Lower leg skin (tissue), 4 donors: ENCODE measurements at regions not wholly inside any gene's neighbourhood (a gene's known extent, or its start where the extent isn't known, plus 50 kb on each side); places are given as distances from the start of the nearest gene placed in this dataset.

ENCODE experiments used
- DNase-seq, 2 donors: peaks; one replicate each; pipeline ENCODE4 v3.0.0-alpha.2; 2019; ENCODE audit warnings: low spot score in 2 of 2
- H3K4me3 ChIP-seq: fragments of 200-600 bp; sonication (generic); 2 replicates; pipeline ENCODE4 v1.5.1; 2017; ENCODE audit warnings: mild to moderate bottlenecking, low read depth; ENCODE audit not compliant: poor library complexity, severe bottlenecking
- CTCF ChIP-seq, 3 donors: fragments of 450-650 bp; IDR thresholded peaks; one replicate each; pipeline ENCODE4 v1.5.1; 2016; ENCODE audit warnings: antibody characterized with exemption in 3 of 3, mild to moderate bottlenecking in 3 of 3, moderate library complexity in 2 of 3
- POLR2A ChIP-seq, 2 donors: fragments of 450-650 bp; IDR thresholded peaks; one replicate each; pipeline ENCODE4 v1.6.1; 2016 to 2017; ENCODE audit warnings: antibody characterized with exemption in 2 of 2, mild to moderate bottlenecking in 1 of 2, moderate library complexity in 1 of 2
- WGBS, 2 donors: methylation state at CpG; one replicate each; pipeline ENCODE4 v1.1.5; 2018; 5-methylcytosine and 5-hydroxymethylcytosine counted together
- intact Hi-C: fragments of 100-400 bp; cut with DNase I; formaldehyde crosslinking; loops from one replicate; pipeline ENCODE4 v1.15.0; 2023; ENCODE audit warnings: low total_unique reads

- no peak overlapping the region for H3K4me3 ChIP-seq
- 55 to 63% methylated on average over 4 of the region's 4 CpGs for WGBS, 2 donors
- DNase-seq: no peak
- TF ChIP-seq POLR2A (IDR thresholded peaks at IDR 0.05): no peak
- intact Hi-C loops: no loop called here
These were observed 797.0 kb downstream of the TDRD15 start for GRCh38 chr2:21920721-21921120.

GRCh38 chr2:21924640-21925285 is 801.0 kb downstream of the TDRD15 start:
- intact Hi-C loops: no loop called here
- TF ChIP-seq POLR2A (IDR thresholded peaks at IDR 0.05): no peak
- TF ChIP-seq CTCF (IDR thresholded peaks at IDR 0.05): no peak
- H3K4me3 ChIP-seq: no peak overlapping the region
- 79 to 80% methylated on average over 2 of the region's 2 CpGs for WGBS, 2 donors
- DNase-seq: no peak

- H3K4me3 ChIP-seq: no peak overlapping the region
- intact Hi-C loops: no loop called here
- no peak for DNase-seq
- TF ChIP-seq POLR2A (IDR thresholded peaks at IDR 0.05): no peak
- no peak for TF ChIP-seq CTCF (IDR thresholded peaks at IDR 0.05)
- WGBS, 2 donors: 78 to 83% methylated on average over 2 of the region's 2 CpGs
These were observed 804.5 kb downstream of the TDRD15 start for GRCh38 chr2:21928292-21928691.

GRCh38 chr2:21930226-21930625 is 806.5 kb downstream of the TDRD15 start:
- DNase-seq: no peak
- no peak overlapping the region for H3K4me3 ChIP-seq
- TF ChIP-seq CTCF (IDR thresholded peaks at IDR 0.05): no peak
- TF ChIP-seq POLR2A (IDR thresholded peaks at IDR 0.05): no peak
- intact Hi-C loops: no loop called here
- WGBS, 2 donors: 61 to 78% methylated on average over 2 of the region's 2 CpGs

- intact Hi-C loops: no loop called here
- TF ChIP-seq POLR2A (IDR thresholded peaks at IDR 0.05) (no peak), CTCF (IDR thresholded peaks at IDR 0.05) (no peak)
- H3K4me3 ChIP-seq: no peak overlapping the region
- WGBS, 2 donors: 64 to 75% methylated on average over 2 of the region's 2 CpGs
- no peak for DNase-seq
These were observed 816.2 kb downstream of the TDRD15 start for GRCh38 chr2:21939967-21940366.

- no peak overlapping the region for H3K4me3 ChIP-seq
- intact Hi-C loops: no loop called here
- 63 to 69% methylated on average over 3 of the region's 3 CpGs for WGBS, 2 donors
- no peak for DNase-seq
- TF ChIP-seq CTCF (IDR thresholded peaks at IDR 0.05): no peak
- TF ChIP-seq POLR2A (IDR thresholded peaks at IDR 0.05): no peak
These were observed 820.8 kb downstream of the TDRD15 start for GRCh38 chr2:21944536-21944935.
